Neutrophil (primary cell): ENCODE measurements at regions not wholly inside any gene's neighbourhood (a gene's known extent, or its start where the extent isn't known, plus 50 kb on each side); places are given as distances from the start of the nearest gene placed in this dataset.

Experiments
- H3K27ac ChIP-seq: fragments of 200-600 bp; sonication (generic); 2 replicates; pipeline ENCODE4 v1.5.1; 2016; ENCODE audit warnings: mild to moderate bottlenecking, moderate library complexity
- H3K27me3 ChIP-seq: fragments of 200-600 bp; sonication (generic); 2 replicates; pipeline ENCODE4 v1.6.0; 2016; ENCODE audit warnings: mild to moderate bottlenecking
- H3K36me3 ChIP-seq: fragments of 200-600 bp; sonication (generic); 2 replicates; pipeline ENCODE4 v1.5.1; 2017
- H3K4me1 ChIP-seq, 2 experiments: fragments of 200-600 bp in 1 of 2; sonication (generic) in 1 of 2; 1 replicate in 1 of 2; 2 replicates in 1 of 2; pipeline versions ENCODE4 v1.5.1 to v1.6.1; 2013 to 2016; ENCODE audit warnings: low read depth in 1 of 2, low read length in 1 of 2, mild to moderate bottlenecking in 1 of 2, moderate library complexity in 1 of 2; ENCODE audit not compliant: control insufficient read depth in 1 of 2, insufficient read depth in 1 of 2
- H3K4me3 ChIP-seq, 2 experiments: fragments of 200-600 bp in 1 of 2; sonication (generic) in 1 of 2; 1 replicate in 1 of 2; 2 replicates in 1 of 2; pipeline ENCODE4 v1.5.1; 2013 to 2016; ENCODE audit warnings: low read depth in 1 of 2, low read length in 1 of 2, mild to moderate bottlenecking in 1 of 2, moderate library complexity in 1 of 2
- H3K9me3 ChIP-seq: fragments of 200-600 bp; sonication (generic); 2 replicates; pipeline ENCODE4 v1.5.1; 2016
- CTCF ChIP-seq: fragments of 200-600 bp; sonication (generic); IDR thresholded peaks from 2 replicates; pipeline ENCODE4 v1.5.1; 2016; ENCODE audit warnings: antibody characterized with exemption

DNA sequence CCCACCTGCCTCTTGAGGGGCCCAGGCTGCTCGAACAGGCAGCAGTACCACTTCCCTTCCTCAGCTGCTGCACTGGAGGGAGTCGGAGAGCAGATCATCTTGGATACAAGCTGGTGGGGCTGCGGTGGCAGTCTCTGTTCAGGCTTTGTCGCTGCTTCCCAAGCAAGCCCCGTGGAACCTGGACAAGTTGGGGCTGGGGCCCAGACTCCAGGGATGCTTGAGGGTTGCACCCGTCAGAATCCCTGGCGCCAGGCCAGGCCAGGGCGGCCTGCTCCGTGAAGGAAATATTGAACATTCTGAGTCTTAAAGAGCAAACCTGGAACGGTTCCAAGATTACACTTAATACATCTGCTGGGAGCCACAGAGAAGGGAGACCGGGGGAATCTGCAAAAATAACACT is 310.1 kb upstream of the SORL1-AS1 start:
- H3K36me3 ChIP-seq, result no peaks in the 10 kb centered on the region
- no peak overlapping the region for H3K27ac ChIP-seq
- TF ChIP-seq CTCF, result no peak
- H3K4me3 ChIP-seq, result no peak overlapping the region
- H3K27me3 ChIP-seq, result peaks cover 10% of the 10 kb centered on the region
- no peaks in the 10 kb centered on the region for H3K4me1 ChIP-seq
- no peaks in the 10 kb centered on the region for H3K9me3 ChIP-seq

GRCh38 chr11:121761186-121761585 is 308.4 kb upstream of the SORL1-AS1 start:
- no peak for TF ChIP-seq CTCF
- Histone ChIP-seq H3K9me3 (no peaks in the 10 kb centered on the region), H3K27me3 (peaks cover 10% of the 10 kb centered on the region), H3K27ac (no peak overlapping the region), H3K4me1 (no peaks in the 10 kb centered on the region), H3K36me3 (no peaks in the 10 kb centered on the region), H3K4me3 (no peak overlapping the region)

DNA sequence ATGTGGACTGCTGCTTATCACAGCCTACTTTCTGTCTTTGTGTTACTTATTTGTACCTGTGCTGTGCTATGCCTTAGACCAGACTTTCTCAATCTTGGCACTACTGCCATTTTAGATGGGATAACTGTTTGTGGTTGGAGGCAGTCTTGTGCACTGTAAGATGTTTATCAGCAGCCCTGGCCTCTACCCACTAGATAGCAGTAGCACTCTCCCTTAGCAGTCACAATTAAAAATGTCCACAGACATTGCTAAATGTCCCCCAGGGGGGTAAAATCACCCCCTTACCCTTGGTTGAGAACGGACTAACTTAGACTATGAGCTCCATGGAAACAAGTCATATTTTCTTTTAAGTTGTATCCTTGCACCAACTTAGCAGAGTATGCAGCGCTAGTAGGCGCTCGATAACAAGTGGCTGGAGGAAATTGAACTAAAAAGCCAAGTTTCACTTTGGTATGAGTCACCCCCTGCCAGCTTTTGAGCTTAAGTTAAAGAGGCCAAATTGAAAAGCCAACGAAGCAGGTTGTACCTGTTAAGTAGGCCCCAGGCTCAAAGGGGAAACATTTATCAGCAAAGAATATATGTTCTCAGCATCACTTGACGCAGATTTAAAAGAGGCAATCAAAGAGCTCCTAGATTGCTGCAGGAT is 304.8 kb upstream of the SORL1-AS1 start:
- Histone ChIP-seq H3K4me1 (no peaks in the 10 kb centered on the region), H3K36me3 (no peaks in the 10 kb centered on the region), H3K27ac (no peak overlapping the region), H3K27me3 (peaks cover 3% of the 10 kb centered on the region), H3K9me3 (no peaks in the 10 kb centered on the region), H3K4me3 (no peak overlapping the region)
- no peak for TF ChIP-seq CTCF

- no peaks in the 10 kb centered on the region for H3K36me3 ChIP-seq
- TF ChIP-seq CTCF, result no peak
- H3K4me1 ChIP-seq, result no peaks in the 10 kb centered on the region
- no peak overlapping the region for H3K27ac ChIP-seq
- H3K4me3 ChIP-seq, result no peak overlapping the region
- H3K27me3 ChIP-seq, result no peaks in the 10 kb centered on the region
- no peaks in the 10 kb centered on the region for H3K9me3 ChIP-seq
Measured at GRCh38 chr11:121755906-121756305, 303.1 kb upstream of the SORL1-AS1 start.

- Histone ChIP-seq H3K4me1 (no peaks in the 10 kb centered on the region), H3K36me3 (no peaks in the 10 kb centered on the region), H3K27ac (no peak overlapping the region), H3K27me3 (no peaks in the 10 kb centered on the region), H3K9me3 (no peaks in the 10 kb centered on the region), H3K4me3 (no peak overlapping the region)
- TF ChIP-seq CTCF, result no peak
Measured at GRCh38 chr11:121755191-121755590, 302.4 kb upstream of the SORL1-AS1 start.
